HCT116 (cell line): ENCODE measurements at regions not wholly inside any gene's neighbourhood (a gene's known extent, or its start where the extent isn't known, plus 50 kb on each side); places are given as distances from the start of the nearest gene placed in this dataset.

Experiments used
- CTCF ChIP-seq, 3 experiments: fragments of 200-600 bp in 1 of 3; sonication (generic) in 1 of 3; IDR thresholded peaks in 2 of 3; conservative IDR thresholded peaks in 1 of 3; 2 replicates each; pipeline ENCODE4 v1.5.1; 2012 to 2017; ENCODE audit warnings: low read depth in 2 of 3, low read length in 2 of 3, antibody characterized with exemption in 1 of 3, borderline replicate concordance in 1 of 3, control low read depth in 1 of 3, mild to moderate bottlenecking in 1 of 3, mixed read lengths in 1 of 3, mixed run types in 1 of 3, moderate library complexity in 1 of 3; ENCODE audit not compliant: insufficient read depth in 1 of 3
- EGR1 ChIP-seq: IDR thresholded peaks from 2 replicates; pipeline ENCODE4 v1.6.1; 2012; ENCODE audit warnings: low read depth
- ELF1 ChIP-seq: IDR thresholded peaks from 2 replicates; pipeline ENCODE4 v1.6.1; 2012; ENCODE audit warnings: low read depth, borderline replicate concordance
- EZH2 ChIP-seq: fragments of 200-600 bp; sonication (generic); IDR thresholded peaks from 2 replicates; pipeline ENCODE4 v1.6.1; 2017; ENCODE audit warnings: antibody characterized with exemption, mixed run types
- EZH2phosphoT487 ChIP-seq: fragments of 200-600 bp; IDR thresholded peaks from 2 replicates; pipeline ENCODE4 v1.6.1; 2018; ENCODE audit warnings: antibody characterized with exemption, borderline replicate concordance
- MAX ChIP-seq: IDR thresholded peaks from 2 replicates; pipeline ENCODE4 v1.6.1; 2012
- POLR2A ChIP-seq: IDR thresholded peaks from 2 replicates; pipeline ENCODE4 v1.7.0; 2011; ENCODE audit warnings: borderline replicate concordance; ENCODE audit not compliant: insufficient read depth, insufficient read length; ENCODE audit errors: extremely low read depth
- POLR2AphosphoS5 ChIP-seq: IDR thresholded peaks from 2 replicates; pipeline ENCODE4 v1.6.1; 2011; ENCODE audit warnings: mild to moderate bottlenecking, low read depth, low read length, moderate library complexity
- RAD21 ChIP-seq: IDR thresholded peaks from 2 replicates; pipeline ENCODE4 v1.6.1; 2012; ENCODE audit warnings: low read depth, mild to moderate bottlenecking
- REST ChIP-seq: IDR thresholded peaks from 2 replicates; pipeline ENCODE4 v1.6.1; 2012; ENCODE audit warnings: low read depth
- SIN3A ChIP-seq: IDR thresholded peaks from 2 replicates; pipeline ENCODE4 v1.6.1; 2012; ENCODE audit warnings: low read depth
- SP1 ChIP-seq: IDR thresholded peaks from 2 replicates; pipeline ENCODE4 v1.6.1; 2012; ENCODE audit warnings: low read depth
- ZBTB33 ChIP-seq: IDR thresholded peaks from 2 replicates; pipeline ENCODE4 v1.6.1; 2011; ENCODE audit warnings: mild to moderate bottlenecking, low read length, moderate library complexity; ENCODE audit not compliant: insufficient replicate concordance; ENCODE audit errors: extremely low read depth
- ZNF274 ChIP-seq: fragments of 200-500 bp; sonication (Bioruptor generic); IDR thresholded peaks from 2 replicates; pipeline ENCODE4 v1.6.1; 2014; ENCODE audit warnings: mild to moderate bottlenecking, low read depth, low read length, inconsistent platforms

GRCh38 chr2:15694589-15694986 is 102.9 kb downstream of the DDX1 start:
- TF ChIP-seq REST: no peak
- TF ChIP-seq CTCF (IDR thresholded peaks at IDR 0.05 in 2 of 3, conservative IDR thresholded peaks at IDR 0.05 in 1 of 3; ENCODE audit: borderline replicate concordance in 1 of 3, insufficient read depth in 1 of 3, low read depth in 2 of 3, low read length in 2 of 3): no peak
- no peak for TF ChIP-seq EZH2phosphoT487
- TF ChIP-seq ZNF274: no peak
- TF ChIP-seq SP1: no peak
- TF ChIP-seq POLR2A: no peak
- no peak for TF ChIP-seq RAD21
- no peak for TF ChIP-seq POLR2AphosphoS5
- TF ChIP-seq MAX: no peak
- no peak for TF ChIP-seq SIN3A
- no peak for TF ChIP-seq ELF1
- TF ChIP-seq ZBTB33: no peak
- no peak for TF ChIP-seq EGR1
- no peak for TF ChIP-seq EZH2
